CD14-positive monocyte (primary cell): ENCODE measurements at regions not wholly inside any gene's neighbourhood (a gene's known extent, or its start where the extent isn't known, plus 50 kb on each side); places are given as distances from the start of the nearest gene placed in this dataset.
"Not testable (repeated sequence)": the region's sequence is repeated elsewhere in the genome, so short reads cannot be mapped to it uniquely, and the experiment has no call there.

Experiments
- DNase-seq, 3 donors: peaks; one replicate each; pipeline ENCODE4 v3.0.0-alpha.2; 2011 to 2022
- H2AFZ ChIP-seq: 2 replicates; pipeline ENCODE4 v1.6.0; 2012; ENCODE audit warnings: mild to moderate bottlenecking, low read depth, low read length, inconsistent platforms; ENCODE audit not compliant: insufficient read depth, poor library complexity, severe bottlenecking
- H3K27ac ChIP-seq, 2 donors: 1 replicate in 1 of 2; 2 replicates in 1 of 2; pipeline ENCODE4 v1.5.1; 2012 to 2013; ENCODE audit warnings: low read length in 2 of 2, control low read depth in 1 of 2, inconsistent platforms in 1 of 2, low read depth in 1 of 2, mild to moderate bottlenecking in 1 of 2
- H3K27me3 ChIP-seq, 2 donors: one replicate each; pipeline versions ENCODE4 v1.6.0 to v1.6.1; 2011 to 2013; ENCODE audit warnings: low read length in 2 of 2; ENCODE audit not compliant: control insufficient read depth in 2 of 2, insufficient read depth in 2 of 2
- H3K36me3 ChIP-seq, 2 donors: replicated peaks in 1 of 2; 1 replicate in 1 of 2; 2 replicates in 1 of 2; pipeline versions ENCODE4 v1.5.1 to v1.6.1; 2012 to 2013; ENCODE audit warnings: low read length in 2 of 2, control low read depth in 1 of 2, inconsistent platforms in 1 of 2, mild to moderate bottlenecking in 1 of 2; ENCODE audit not compliant: insufficient read depth in 2 of 2, control insufficient read depth in 1 of 2
- H3K4me1 ChIP-seq, 2 donors: 1 replicate in 1 of 2; 2 replicates in 1 of 2; pipeline versions ENCODE4 v1.5.1 to v1.6.1; 2012 to 2013; ENCODE audit warnings: low read length in 2 of 2, control low read depth in 1 of 2, inconsistent platforms in 1 of 2, mild to moderate bottlenecking in 1 of 2, moderate library complexity in 1 of 2; ENCODE audit not compliant: insufficient read depth in 2 of 2, control insufficient read depth in 1 of 2
- H3K4me2 ChIP-seq: replicated peaks from 2 replicates; pipeline ENCODE3; 2012; ENCODE audit warnings: low read length, moderate library complexity, mild to moderate bottlenecking; ENCODE audit not compliant: poor library complexity, severe bottlenecking; ENCODE audit errors: extremely low read depth
- H3K4me3 ChIP-seq, 3 experiments: fragments of 200-600 bp in 1 of 3; sonication (generic) in 1 of 3; replicated peaks in 1 of 3; 1 replicate in 2 of 3; 2 replicates in 1 of 3; pipeline ENCODE4 v1.5.1; 2011 to 2013; ENCODE audit warnings: low read length in 3 of 3, mild to moderate bottlenecking in 3 of 3, control low read depth in 2 of 3, low read depth in 2 of 3, inconsistent platforms in 1 of 3, moderate library complexity in 1 of 3
- H3K79me2 ChIP-seq: 2 replicates; pipeline ENCODE4 v1.6.0; 2012; ENCODE audit warnings: mild to moderate bottlenecking, control low read depth, inconsistent platforms, low read length, moderate library complexity; ENCODE audit not compliant: insufficient read depth
- H3K9ac ChIP-seq: 2 replicates; pipeline ENCODE4 v1.6.0; 2017; ENCODE audit warnings: low read length, mild to moderate bottlenecking; ENCODE audit not compliant: insufficient read depth, poor library complexity, severe bottlenecking
- H3K9me3 ChIP-seq, 2 donors: replicated peaks in 1 of 2; 1 replicate in 1 of 2; 2 replicates in 1 of 2; pipeline versions ENCODE4 v1.5.1 to v1.6.1; 2012 to 2013; ENCODE audit warnings: low read length in 2 of 2, control low read depth in 1 of 2; ENCODE audit not compliant: control insufficient read depth in 1 of 2, insufficient read depth in 1 of 2
- H4K20me1 ChIP-seq: 2 replicates; pipeline ENCODE4 v1.6.0; 2012; ENCODE audit warnings: mild to moderate bottlenecking, low read length, control low read depth, moderate library complexity; ENCODE audit not compliant: insufficient read depth
- H3K27ac Mint-ChIP-seq, 7 donors: one replicate each; pipeline ENCODE4 v1.8.0; 2020; ENCODE audit warnings: mild to moderate bottlenecking in 7 of 7, mixed read lengths in 7 of 7, moderate library complexity in 6 of 7, inconsistent platforms in 2 of 7
- H3K27me3 Mint-ChIP-seq, 3 donors: one replicate each; pipeline ENCODE4 v1.8.0; 2021 to 2022; ENCODE audit warnings: low read depth in 3 of 3, mild to moderate bottlenecking in 3 of 3, mixed read lengths in 3 of 3, moderate library complexity in 3 of 3, inconsistent platforms in 1 of 3
- H3K36me3 Mint-ChIP-seq, 2 donors: one replicate each; pipeline ENCODE4 v1.8.0; 2020; ENCODE audit warnings: mixed read lengths in 2 of 2, inconsistent platforms in 1 of 2, mild to moderate bottlenecking in 1 of 2
- H3K4me1 Mint-ChIP-seq: one replicate; pipeline ENCODE4 v1.8.0; 2020; ENCODE audit warnings: mild to moderate bottlenecking, mixed read lengths
- H3K4me3 Mint-ChIP-seq, 2 donors: one replicate each; pipeline ENCODE4 v1.8.0; 2020; ENCODE audit warnings: mild to moderate bottlenecking in 2 of 2, mixed read lengths in 2 of 2, moderate library complexity in 1 of 2
- H3K9me3 Mint-ChIP-seq, 7 donors: one replicate each; pipeline ENCODE4 v1.8.0; 2020 to 2022; ENCODE audit warnings: mixed read lengths in 7 of 7, mild to moderate bottlenecking in 6 of 7, moderate library complexity in 6 of 7, inconsistent platforms in 2 of 7
- CTCF ChIP-seq: fragments of 200-600 bp; IDR thresholded peaks from one replicate; pipeline ENCODE4 v1.8.0; 2022; ENCODE audit warnings: antibody characterized with exemption, mild to moderate bottlenecking
- WGBS: methylation state at CpG from one replicate; pipeline ENCODE4 v1.1.5; 2013; ENCODE audit warnings: missing lambda C conversion rate; ENCODE audit not compliant: insufficient coverage; 5-methylcytosine and 5-hydroxymethylcytosine counted together
- intact Hi-C, 2 donors: fragments of 100-400 bp; cut with micrococcal nuclease; formaldehyde crosslinking; loops; one replicate each; pipeline versions ENCODE4 v1.15.0 to v1.15.1; 2023

- Histone ChIP-seq H3K4me3 (no peak overlapping the region), H2AFZ (no peak overlapping the region), H4K20me1 (no peaks in the 10 kb centered on the region), H3K4me2 (no peak overlapping the region), H3K9me3 (no peaks in the 10 kb centered on the region), H3K9ac (no peak overlapping the region), H3K4me1 (no peaks in the 10 kb centered on the region), H3K27ac (no peak overlapping the region), H3K27me3 (no peaks in the 10 kb centered on the region), H3K36me3 (no peaks in the 10 kb centered on the region), H3K79me2 (no peaks in the 10 kb centered on the region)
- Mint-ChIP-seq H3K9me3 (peaks cover 0 to 7% (median 1%) of the 10 kb centered on the region in 7 donors), H3K27me3 (peaks cover 0 to 2% (median 0%) of the 10 kb centered on the region in 3 donors), H3K27ac (no peak overlapping the region), H3K4me1 (no peaks in the 10 kb centered on the region), H3K36me3 (no peaks in the 10 kb centered on the region), H3K4me3 (no peak overlapping the region)
- no CpG with 5 or more reads among the region's 1 CpG for WGBS
- intact Hi-C loops: no loop called here
- no peak for TF ChIP-seq CTCF
- no peak for DNase-seq
Observed at GRCh38 chr5:32916648-32917047, 205.5 kb downstream of the NPR3 start.

GRCh38 chr5:32928761-32929160 lies 217.6 kb downstream of the NPR3 start:
- no peak overlapping the region for H3K9ac ChIP-seq
- no peaks in the 10 kb centered on the region for H3K9me3 ChIP-seq
- H3K79me2 ChIP-seq: no peaks in the 10 kb centered on the region
- Mint-ChIP-seq H3K27me3 (no peaks in the 10 kb centered on the region), H3K9me3 (peaks cover 0 to 2% (median 0%) of the 10 kb centered on the region in 7 donors), H3K4me3 (no peak overlapping the region), H3K4me1 (no peaks in the 10 kb centered on the region), H3K36me3 (no peaks in the 10 kb centered on the region), H3K27ac (no peak overlapping the region)
- no peaks in the 10 kb centered on the region for H3K4me1 ChIP-seq
- no peak overlapping the region for H2AFZ ChIP-seq
- no peak overlapping the region for H3K4me3 ChIP-seq
- no peaks in the 10 kb centered on the region for H3K36me3 ChIP-seq
- no peak for DNase-seq
- WGBS: no CpG with 5 or more reads among the region's 2 CpGs
- no peaks in the 10 kb centered on the region for H3K27me3 ChIP-seq
- intact Hi-C loops: no loop called here
- no peak overlapping the region for H3K4me2 ChIP-seq
- H4K20me1 ChIP-seq: no peaks in the 10 kb centered on the region
- TF ChIP-seq CTCF: no peak
- no peak overlapping the region for H3K27ac ChIP-seq

GRCh38 chr5:32931438-32931837 lies 220.3 kb downstream of the NPR3 start:
- H3K9ac ChIP-seq, H3K27me3 Mint-ChIP-seq, intact Hi-C loops: not testable (repeated sequence)

More at GRCh38 chr5:32931438-32931837, 220.3 kb downstream of the NPR3 start:
- not testable (repeated sequence) for H3K4me3 Mint-ChIP-seq, H3K4me1 ChIP-seq, H3K9me3 ChIP-seq, H3K27ac Mint-ChIP-seq, H3K79me2 ChIP-seq, H3K4me3 ChIP-seq, H3K27me3 ChIP-seq, H3K36me3 ChIP-seq, DNase-seq, H3K4me1 Mint-ChIP-seq, H2AFZ ChIP-seq, H3K9me3 Mint-ChIP-seq, H3K36me3 Mint-ChIP-seq, H3K27ac ChIP-seq, H4K20me1 ChIP-seq, H3K4me2 ChIP-seq
- no CpG with 5 or more reads among the region's 1 CpG for WGBS
